B cell (primary cell): ENCODE measurements at regions not wholly inside any gene's neighbourhood (a gene's known extent, or its start where the extent isn't known, plus 50 kb on each side); places are given as distances from the start of the nearest gene placed in this dataset.

Experiments
- ATAC-seq: fragments of 200-7000 bp; cut with Tn5 transposase; one replicate; pipeline ENCODE4 v1.10.0; 2021; ENCODE audit warnings: low read depth, mild to moderate bottlenecking, moderate number of reproducible peaks, moderate library complexity
- CTCF ChIA-PET: fragments of 350-600 bp; sonication (Branson Sonifier 250); formaldehyde crosslinking; loops from one replicate; lab custom pipeline; 2021; ENCODE audit warnings: antibody characterized with exemption, inconsistent platforms; lab: Charles Lee
- POLR2A ChIA-PET: fragments of 350-600 bp; sonication (Branson Sonifier 250); formaldehyde crosslinking; loops from one replicate; lab custom pipeline; 2021; ENCODE audit warnings: antibody characterized with exemption; lab: Charles Lee
- DNase-seq: peaks from one replicate; pipeline ENCODE4 v3.0.0; 2013
- H2AFZ ChIP-seq: 2 replicates; pipeline ENCODE4 v1.6.1; 2012; ENCODE audit warnings: mild to moderate bottlenecking, low read depth, low read length; ENCODE audit not compliant: insufficient read depth, poor library complexity, severe bottlenecking
- H3K27ac ChIP-seq, 2 donors: 1 replicate in 1 of 2; 2 replicates in 1 of 2; pipeline ENCODE4 v1.5.1; 2012 to 2013; ENCODE audit warnings: low read length in 2 of 2, mild to moderate bottlenecking in 2 of 2, moderate library complexity in 1 of 2
- H3K27me3 ChIP-seq, 4 experiments: fragments of 200-600 bp in 1 of 4; sonication (generic) in 1 of 4; replicated peaks in 1 of 4; 1 replicate in 2 of 4; 2 replicates in 2 of 4; pipeline versions ENCODE4 v1.6.1 to v1.7.0; 2013 to 2016; ENCODE audit warnings: low read length in 3 of 4, mild to moderate bottlenecking in 2 of 4, mixed read lengths in 1 of 4, moderate library complexity in 1 of 4; ENCODE audit not compliant: insufficient read depth in 4 of 4, control insufficient read depth in 3 of 4; ENCODE audit errors: control extremely low read depth in 1 of 4
- H3K36me3 ChIP-seq, 2 experiments: replicated peaks in 1 of 2; 1 replicate in 1 of 2; 2 replicates in 1 of 2; pipeline versions ENCODE4 v1.6.1 to v1.7.1; 2013; ENCODE audit warnings: low read length in 1 of 2; ENCODE audit not compliant: insufficient read depth in 2 of 2, control insufficient read depth in 1 of 2; ENCODE audit errors: control extremely low read depth in 1 of 2, extremely low read depth in 1 of 2
- H3K4me1 ChIP-seq, 2 donors: fragments of 200-600 bp in 1 of 2; sonication (generic) in 1 of 2; 1 replicate in 1 of 2; 2 replicates in 1 of 2; pipeline versions ENCODE4 v1.5.1 to v1.6.1; 2013 to 2017; ENCODE audit warnings: low read length in 2 of 2; ENCODE audit not compliant: control insufficient read depth in 2 of 2, insufficient read depth in 2 of 2
- H3K4me2 ChIP-seq: replicated peaks from 2 replicates; pipeline ENCODE3; 2012; ENCODE audit warnings: mild to moderate bottlenecking, low read depth, low read length; ENCODE audit not compliant: poor library complexity, severe bottlenecking
- H3K4me3 ChIP-seq, 5 experiments: fragments of 200-600 bp in 1 of 5; sonication (generic) in 1 of 5; 1 replicate in 3 of 5; 2 replicates in 2 of 5; pipeline versions ENCODE4 v1.5.1 to v1.7.0; 2011 to 2016; ENCODE audit warnings: low read length in 4 of 5, mild to moderate bottlenecking in 4 of 5, low read depth in 2 of 5, control low read depth in 1 of 5, moderate library complexity in 1 of 5; ENCODE audit not compliant: insufficient read depth in 1 of 5; ENCODE audit errors: control extremely low read depth in 1 of 5, extremely low read depth in 1 of 5
- H3K79me2 ChIP-seq: fragments of 200-600 bp; sonication (generic); one replicate; pipeline ENCODE4 v1.6.0; 2016; ENCODE audit warnings: low read length; ENCODE audit not compliant: control insufficient read depth, insufficient read depth
- H3K9ac ChIP-seq: fragments of 200-600 bp; sonication (generic); 2 replicates; pipeline ENCODE4 v1.6.1; 2017; ENCODE audit warnings: mild to moderate bottlenecking, low read length, moderate library complexity
- H3K9me3 ChIP-seq, 3 donors: one replicate each; pipeline versions ENCODE4 v1.6.1 to v1.7.1; 2013; ENCODE audit warnings: low read length in 2 of 3; ENCODE audit not compliant: control insufficient read depth in 2 of 3, insufficient read depth in 1 of 3; ENCODE audit errors: control extremely low read depth in 1 of 3
- H4K20me1 ChIP-seq: 2 replicates; pipeline ENCODE4 v1.6.0; 2012; ENCODE audit warnings: mild to moderate bottlenecking, low read length; ENCODE audit not compliant: insufficient read depth, control insufficient read depth, poor library complexity, severe bottlenecking
- H3K27ac Mint-ChIP-seq: one replicate; pipeline ENCODE4 v1.8.0; 2021; ENCODE audit warnings: mixed read lengths
- H3K27me3 Mint-ChIP-seq: one replicate; pipeline ENCODE4 v1.8.0; 2021; ENCODE audit warnings: mixed read lengths
- H3K4me1 Mint-ChIP-seq: one replicate; pipeline ENCODE4 v1.8.0; 2021; ENCODE audit warnings: mixed read lengths
- H3K4me3 Mint-ChIP-seq: one replicate; pipeline ENCODE4 v1.8.0; 2021; ENCODE audit warnings: mixed read lengths
- H3K9me3 Mint-ChIP-seq: one replicate; pipeline ENCODE4 v1.8.0; 2022; ENCODE audit warnings: mixed read lengths; ENCODE audit not compliant: insufficient read depth
- CTCF ChIP-seq: fragments of 200-600 bp; IDR thresholded peaks from one replicate; pipeline ENCODE4 v1.8.0; 2022; ENCODE audit warnings: antibody characterized with exemption, mild to moderate bottlenecking
- EZH2 ChIP-seq: IDR thresholded peaks from 2 replicates; pipeline ENCODE4 v1.6.1; 2012; ENCODE audit warnings: borderline replicate concordance, low read depth, mild to moderate bottlenecking, moderate library complexity, low read length; ENCODE audit not compliant: insufficient read depth, poor library complexity, severe bottlenecking
- WGBS: methylation state at CpG from one replicate; pipeline ENCODE4 v1.1.5; 2013; ENCODE audit warnings: missing lambda C conversion rate; ENCODE audit not compliant: insufficient coverage; 5-methylcytosine and 5-hydroxymethylcytosine counted together
- intact Hi-C: fragments of 100-400 bp; cut with micrococcal nuclease; formaldehyde crosslinking; loops from one replicate; pipeline ENCODE4 v1.10.0; 2022

GRCh38 chr6:16855460-16855859, 94.2 kb upstream of the ATXN1 start:
- Histone ChIP-seq H3K27ac (no peak overlapping the region), H3K27me3 (peaks cover 0 to 5% (median 0%) of the 10 kb centered on the region in 4 experiments), H3K9me3 (no peaks in the 10 kb centered on the region), H4K20me1 (no peaks in the 10 kb centered on the region), H2AFZ (no peak overlapping the region), H3K36me3 (no peaks in the 10 kb centered on the region), H3K9ac (no peak overlapping the region), H3K4me2 (no peak overlapping the region), H3K79me2 (no peaks in the 10 kb centered on the region), H3K4me3 (no peak overlapping the region), H3K4me1 (no peaks in the 10 kb centered on the region)
- ChIA-PET POLR2A (no interaction called here), CTCF (interaction anchor here (0.6 kb wide), 1 partner anchor 59 kb away, joined by 3 read pairs; no protein-coding TSS in a partner anchor)
- Mint-ChIP-seq H3K9me3 (no peaks in the 10 kb centered on the region), H3K4me1 (peaks cover 3% of the 10 kb centered on the region), H3K4me3 (no peak overlapping the region), H3K27me3 (peaks cover 30% of the 10 kb centered on the region), H3K27ac (no peak overlapping the region)
- ATAC-seq (no peak), DNase-seq (no peak)
- no peak for TF ChIP-seq EZH2
- no peak for TF ChIP-seq CTCF
- intact Hi-C loops, result no loop called here

- Mint-ChIP-seq H3K27ac (no peak overlapping the region), H3K27me3 (peaks cover 30% of the 10 kb centered on the region), H3K4me3 (no peak overlapping the region), H3K9me3 (no peaks in the 10 kb centered on the region), H3K4me1 (peaks cover 3% of the 10 kb centered on the region)
- H3K36me3 ChIP-seq, result no peaks in the 10 kb centered on the region
- 57% methylated on average over 2 of the region's 2 CpGs for WGBS
- H3K4me3 ChIP-seq, result no peak overlapping the region
- ATAC-seq (no peak), DNase-seq (no peak)
- H2AFZ ChIP-seq, result no peak overlapping the region
- H3K79me2 ChIP-seq, result no peaks in the 10 kb centered on the region
- no peak for TF ChIP-seq CTCF
- TF ChIP-seq EZH2, result no peak
- H3K27me3 ChIP-seq, result peaks cover 0 to 6% (median 1%) of the 10 kb centered on the region in 4 experiments
- no peaks in the 10 kb centered on the region for H3K9me3 ChIP-seq
- no peak overlapping the region for H3K9ac ChIP-seq
- ChIA-PET CTCF (no interaction called here), POLR2A (no interaction called here)
- no peaks in the 10 kb centered on the region for H3K4me1 ChIP-seq
- no peak overlapping the region for H3K27ac ChIP-seq
- no peak overlapping the region for H3K4me2 ChIP-seq
- no peaks in the 10 kb centered on the region for H4K20me1 ChIP-seq
- intact Hi-C loops, result no loop called here
Measured at GRCh38 chr6:16854986-16855385, 93.7 kb upstream of the ATXN1 start.
